MM.1S (cell line): ENCODE measurements at regions not wholly inside any gene's neighbourhood (a gene's known extent, or its start where the extent isn't known, plus 50 kb on each side); places are given as distances from the start of the nearest gene placed in this dataset.

Source experiments
- DNase-seq: peaks from one replicate; pipeline ENCODE4 v3.0.0-alpha.2; 2015
- H2AFZ ChIP-seq: fragments of 300-600 bp; sonication (generic); 2 replicates; pipeline ENCODE4 v1.6.0; 2016; ENCODE audit warnings: antibody characterized with exemption, low read length
- H3F3A ChIP-seq: fragments of 300-600 bp; sonication (generic); 2 replicates; pipeline ENCODE4 v1.6.1; 2016; ENCODE audit warnings: mild to moderate bottlenecking, antibody characterized with exemption, low read length, moderate library complexity, mixed read lengths; ENCODE audit not compliant: insufficient read depth
- H3K27ac ChIP-seq: fragments of 300-600 bp; sonication (generic); 2 replicates; pipeline ENCODE4 v1.5.1; 2016; ENCODE audit warnings: mild to moderate bottlenecking, low read length
- H3K27me3 ChIP-seq: fragments of 300-600 bp; sonication (generic); replicated peaks from 2 replicates; pipeline ENCODE4 v1.6.0; 2016; ENCODE audit warnings: low read length; ENCODE audit not compliant: insufficient read depth
- H3K36me3 ChIP-seq: fragments of 300-600 bp; sonication (generic); replicated peaks from 2 replicates; pipeline ENCODE4 v1.6.1; 2016; ENCODE audit warnings: mild to moderate bottlenecking, low read length, mixed read lengths; ENCODE audit not compliant: insufficient read depth
- H3K4me1 ChIP-seq: fragments of 300-600 bp; sonication (generic); 2 replicates; pipeline ENCODE4 v1.6.1; 2016; ENCODE audit warnings: low read length, mixed read lengths
- H3K4me2 ChIP-seq: fragments of 300-600 bp; sonication (generic); 2 replicates; pipeline ENCODE4 v1.6.0; 2016; ENCODE audit warnings: low read depth, low read length
- H3K4me3 ChIP-seq: fragments of 300-600 bp; sonication (generic); 2 replicates; pipeline ENCODE4 v1.5.1; 2016; ENCODE audit warnings: low read length, mixed read lengths
- H3K79me2 ChIP-seq: fragments of 300-600 bp; sonication (generic); 2 replicates; pipeline ENCODE4 v1.6.1; 2016; ENCODE audit warnings: mixed run types, low read length, mixed read lengths
- H3K9ac ChIP-seq: fragments of 300-600 bp; sonication (generic); 2 replicates; pipeline ENCODE4 v1.6.1; 2016; ENCODE audit warnings: low read length, mixed read lengths
- H3K9me2 ChIP-seq: fragments of 300-600 bp; sonication (generic); replicated peaks from 2 replicates; pipeline ENCODE4 v1.6.1; 2016; ENCODE audit warnings: mild to moderate bottlenecking, low read length, mixed read lengths; ENCODE audit not compliant: insufficient read depth
- H3K9me3 ChIP-seq: fragments of 300-600 bp; sonication (generic); replicated peaks from 2 replicates; pipeline ENCODE4 v1.6.1; 2016; ENCODE audit warnings: mild to moderate bottlenecking, low read length, mixed read lengths; ENCODE audit not compliant: insufficient read depth
- H4K20me1 ChIP-seq: fragments of 300-600 bp; sonication (generic); 2 replicates; pipeline ENCODE4 v1.6.1; 2016; ENCODE audit warnings: mild to moderate bottlenecking, low read length, moderate library complexity, mixed read lengths; ENCODE audit not compliant: insufficient read depth
- EZH2 ChIP-seq: fragments of 300-600 bp; sonication (generic); optimal IDR thresholded peaks from 2 replicates; pipeline ENCODE3; 2017; ENCODE audit warnings: low read depth, mild to moderate bottlenecking, antibody characterized with exemption, low read length, mixed read lengths
- EZH2phosphoT487 ChIP-seq: fragments of 300-600 bp; sonication (generic); IDR thresholded peaks from 2 replicates; pipeline ENCODE4 v1.6.1; 2018; ENCODE audit warnings: antibody characterized with exemption, low read length
- TF ChIP-seq, protein P1 (sequence below): fragments of 300-600 bp; sonication (generic); IDR thresholded peaks from 2 replicates; pipeline ENCODE4 v1.5.1; 2016; ENCODE audit warnings: antibody characterized with exemption, low read length, mixed read lengths

GRCh38 chr10:58887474-58887873 lies 289.0 kb upstream of the PHYHIPL start:
- no peak for TF ChIP-seq EZH2
- TF ChIP-seq, protein P1, sequence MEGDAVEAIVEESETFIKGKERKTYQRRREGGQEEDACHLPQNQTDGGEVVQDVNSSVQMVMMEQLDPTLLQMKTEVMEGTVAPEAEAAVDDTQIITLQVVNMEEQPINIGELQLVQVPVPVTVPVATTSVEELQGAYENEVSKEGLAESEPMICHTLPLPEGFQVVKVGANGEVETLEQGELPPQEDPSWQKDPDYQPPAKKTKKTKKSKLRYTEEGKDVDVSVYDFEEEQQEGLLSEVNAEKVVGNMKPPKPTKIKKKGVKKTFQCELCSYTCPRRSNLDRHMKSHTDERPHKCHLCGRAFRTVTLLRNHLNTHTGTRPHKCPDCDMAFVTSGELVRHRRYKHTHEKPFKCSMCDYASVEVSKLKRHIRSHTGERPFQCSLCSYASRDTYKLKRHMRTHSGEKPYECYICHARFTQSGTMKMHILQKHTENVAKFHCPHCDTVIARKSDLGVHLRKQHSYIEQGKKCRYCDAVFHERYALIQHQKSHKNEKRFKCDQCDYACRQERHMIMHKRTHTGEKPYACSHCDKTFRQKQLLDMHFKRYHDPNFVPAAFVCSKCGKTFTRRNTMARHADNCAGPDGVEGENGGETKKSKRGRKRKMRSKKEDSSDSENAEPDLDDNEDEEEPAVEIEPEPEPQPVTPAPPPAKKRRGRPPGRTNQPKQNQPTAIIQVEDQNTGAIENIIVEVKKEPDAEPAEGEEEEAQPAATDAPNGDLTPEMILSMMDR: no peak
- TF ChIP-seq EZH2phosphoT487: no peak
- Histone ChIP-seq H3K27me3 (no peaks in the 10 kb centered on the region), H3K9me3 (no peaks in the 10 kb centered on the region), H3K4me3 (no peak overlapping the region), H3K4me1 (no peaks in the 10 kb centered on the region), H3K9ac (no peak overlapping the region), H3K36me3 (no peaks in the 10 kb centered on the region), H2AFZ (no peak overlapping the region), H3K4me2 (no peak overlapping the region), H3F3A (no peaks in the 10 kb centered on the region), H3K79me2 (no peaks in the 10 kb centered on the region), H4K20me1 (no peaks in the 10 kb centered on the region), H3K27ac (no peak overlapping the region), H3K9me2 (no peaks in the 10 kb centered on the region)
- no peak for DNase-seq

GRCh38 chr10:58888957-58889356 lies 287.5 kb upstream of the PHYHIPL start:
- Histone ChIP-seq H3K27ac (no peak overlapping the region), H3K9me3 (no peaks in the 10 kb centered on the region), H3K4me3 (no peak overlapping the region), H3K9me2 (no peaks in the 10 kb centered on the region), H3K4me2 (no peak overlapping the region), H4K20me1 (no peaks in the 10 kb centered on the region), H3K79me2 (no peaks in the 10 kb centered on the region), H3K9ac (no peak overlapping the region), H3K36me3 (no peaks in the 10 kb centered on the region), H3K4me1 (no peaks in the 10 kb centered on the region), H2AFZ (no peak overlapping the region), H3K27me3 (no peaks in the 10 kb centered on the region), H3F3A (no peaks in the 10 kb centered on the region)
- no peak for DNase-seq
- TF ChIP-seq EZH2 (no peak), EZH2phosphoT487 (no peak)
- TF ChIP-seq, protein P1: no peak

DNA sequence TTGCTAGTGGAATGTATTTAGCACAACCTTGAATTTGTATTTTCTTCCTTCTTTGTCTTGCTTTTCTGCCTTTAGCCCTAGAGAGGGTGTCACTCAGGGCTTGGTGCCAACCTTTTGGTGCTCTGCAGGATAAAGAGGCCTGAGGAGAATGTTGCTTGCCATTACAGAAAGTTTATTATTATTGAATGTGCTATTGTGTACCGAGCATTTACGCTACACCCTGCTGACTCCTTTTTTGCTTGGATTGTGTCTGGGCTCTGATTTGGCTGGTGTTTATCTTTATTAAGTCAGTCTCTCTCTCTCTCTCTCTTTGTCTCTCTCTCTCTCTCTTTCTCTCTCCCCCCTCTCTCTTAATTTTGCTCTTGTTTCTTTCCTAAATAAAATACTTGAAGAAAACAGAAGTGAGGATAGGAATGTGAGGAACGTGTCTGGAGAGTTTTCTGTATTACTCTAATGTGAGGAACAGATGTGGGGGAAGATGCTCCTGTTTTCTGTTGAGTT lies 284.4 kb upstream of the PHYHIPL start:
- Histone ChIP-seq H3K27ac (no peak overlapping the region), H3K79me2 (no peaks in the 10 kb centered on the region), H2AFZ (no peak overlapping the region), H3K9ac (no peak overlapping the region), H3K27me3 (no peaks in the 10 kb centered on the region), H3K4me2 (no peak overlapping the region), H4K20me1 (no peaks in the 10 kb centered on the region), H3K36me3 (no peaks in the 10 kb centered on the region), H3F3A (no peaks in the 10 kb centered on the region), H3K4me3 (no peak overlapping the region), H3K9me2 (no peaks in the 10 kb centered on the region), H3K4me1 (no peaks in the 10 kb centered on the region), H3K9me3 (no peaks in the 10 kb centered on the region)
- TF ChIP-seq, protein P1: no peak
- no peak for TF ChIP-seq EZH2phosphoT487
- no peak for TF ChIP-seq EZH2
- DNase-seq: no peak
